ENCODE measurements at regions not wholly inside any gene's neighbourhood (a gene's known extent, or its start where the extent isn't known, plus 50 kb on each side); places are given as distances from the start of the nearest gene placed in this dataset.

- Histone ChIP-seq H2AFZ (ENCODE audit: low read depth, low read length) (no peak overlapping the region), H3K27ac (ENCODE audit: low read length) (no peak overlapping the region), H3K4me3 (ENCODE audit: low read depth in 1 of 2, low read length in 2 of 2) (no peak overlapping the region), H3K36me3 (ENCODE audit: insufficient read depth, low read length) (no peaks in the 10 kb centered on the region), H3K9ac (ENCODE audit: low read depth, low read length) (no peak overlapping the region), H3K27me3 (ENCODE audit: insufficient read depth, low read length, poor library complexity) (no peaks in the 10 kb centered on the region), H3K79me2 (ENCODE audit: insufficient read depth, low read length) (no peaks in the 10 kb centered on the region), H3K9me3 (ENCODE audit: insufficient read depth, low read length, severe bottlenecking) (no peaks in the 10 kb centered on the region), H3K4me1 (ENCODE audit: insufficient read depth, low read length) (no peaks in the 10 kb centered on the region), H4K20me1 (ENCODE audit: insufficient read depth, low read length) (no peaks in the 10 kb centered on the region), H3K4me2 (ENCODE audit: insufficient read depth, low read length) (no peak overlapping the region)
- no peak for DNase-seq
- TF ChIP-seq, protein P1, sequence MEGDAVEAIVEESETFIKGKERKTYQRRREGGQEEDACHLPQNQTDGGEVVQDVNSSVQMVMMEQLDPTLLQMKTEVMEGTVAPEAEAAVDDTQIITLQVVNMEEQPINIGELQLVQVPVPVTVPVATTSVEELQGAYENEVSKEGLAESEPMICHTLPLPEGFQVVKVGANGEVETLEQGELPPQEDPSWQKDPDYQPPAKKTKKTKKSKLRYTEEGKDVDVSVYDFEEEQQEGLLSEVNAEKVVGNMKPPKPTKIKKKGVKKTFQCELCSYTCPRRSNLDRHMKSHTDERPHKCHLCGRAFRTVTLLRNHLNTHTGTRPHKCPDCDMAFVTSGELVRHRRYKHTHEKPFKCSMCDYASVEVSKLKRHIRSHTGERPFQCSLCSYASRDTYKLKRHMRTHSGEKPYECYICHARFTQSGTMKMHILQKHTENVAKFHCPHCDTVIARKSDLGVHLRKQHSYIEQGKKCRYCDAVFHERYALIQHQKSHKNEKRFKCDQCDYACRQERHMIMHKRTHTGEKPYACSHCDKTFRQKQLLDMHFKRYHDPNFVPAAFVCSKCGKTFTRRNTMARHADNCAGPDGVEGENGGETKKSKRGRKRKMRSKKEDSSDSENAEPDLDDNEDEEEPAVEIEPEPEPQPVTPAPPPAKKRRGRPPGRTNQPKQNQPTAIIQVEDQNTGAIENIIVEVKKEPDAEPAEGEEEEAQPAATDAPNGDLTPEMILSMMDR (IDR thresholded peaks at IDR 0.05; ENCODE audit: borderline replicate concordance, extremely low read depth, low read length, poor library complexity, severe bottlenecking), result no peak
- TF ChIP-seq EZH2 (IDR thresholded peaks at IDR 0.05; ENCODE audit: borderline replicate concordance, low read depth, low read length, severe bottlenecking), result no peak
- ATAC-seq (ENCODE audit: insufficient read depth, low read depth), result no peak
These were observed 322.8 kb upstream of the GRM3 start for GRCh38 chr7:86320889-86321288.

GRCh38 chr7:86320341-86320740, 323.4 kb upstream of the GRM3 start:
- no peak for DNase-seq
- H3K36me3 ChIP-seq (ENCODE audit: insufficient read depth, low read length), result no peaks in the 10 kb centered on the region
- H3K4me2 ChIP-seq (ENCODE audit: insufficient read depth, low read length), result no peak overlapping the region
- no peaks in the 10 kb centered on the region for H3K9me3 ChIP-seq (ENCODE audit: insufficient read depth, low read length, severe bottlenecking)
- H3K79me2 ChIP-seq (ENCODE audit: insufficient read depth, low read length), result no peaks in the 10 kb centered on the region
- no peak for ATAC-seq (ENCODE audit: insufficient read depth, low read depth)
- no peak overlapping the region for H3K4me3 ChIP-seq (ENCODE audit: low read depth in 1 of 2, low read length in 2 of 2)
- no peaks in the 10 kb centered on the region for H4K20me1 ChIP-seq (ENCODE audit: insufficient read depth, low read length)
- H3K27ac ChIP-seq (ENCODE audit: low read length), result no peak overlapping the region
- no peaks in the 10 kb centered on the region for H3K27me3 ChIP-seq (ENCODE audit: insufficient read depth, low read length, poor library complexity)
- no peak for TF ChIP-seq EZH2 (IDR thresholded peaks at IDR 0.05; ENCODE audit: borderline replicate concordance, low read depth, low read length, severe bottlenecking)
- TF ChIP-seq, protein P1 (IDR thresholded peaks at IDR 0.05; ENCODE audit: borderline replicate concordance, extremely low read depth, low read length, poor library complexity, severe bottlenecking), result no peak
- H2AFZ ChIP-seq (ENCODE audit: low read depth, low read length), result no peak overlapping the region
- H3K9ac ChIP-seq (ENCODE audit: low read depth, low read length), result no peak overlapping the region
- H3K4me1 ChIP-seq (ENCODE audit: insufficient read depth, low read length), result no peaks in the 10 kb centered on the region

DNA sequence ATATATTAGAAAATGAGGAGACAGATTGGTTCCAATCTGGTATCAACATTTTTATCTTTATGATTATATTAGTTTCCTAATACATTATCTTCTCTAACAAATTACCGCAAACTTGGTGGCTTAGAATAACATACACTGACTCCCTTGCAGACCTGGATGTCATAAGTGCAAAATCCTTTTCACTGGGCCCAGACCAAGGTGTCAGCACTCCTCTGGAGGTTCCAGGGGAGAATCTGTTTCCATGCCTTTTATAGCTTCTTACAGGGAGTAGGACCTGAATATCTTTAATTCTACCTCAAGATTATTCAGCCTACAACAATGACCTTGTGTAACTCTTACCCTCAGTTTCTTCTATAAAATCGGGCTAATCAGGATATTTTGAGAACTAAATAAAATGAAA, 329.9 kb upstream of the GRM3 start:
- no peaks in the 10 kb centered on the region for H3K79me2 ChIP-seq (ENCODE audit: insufficient read depth, low read length)
- H3K9ac ChIP-seq (ENCODE audit: low read depth, low read length), result no peak overlapping the region
- TF ChIP-seq, protein P1 (IDR thresholded peaks at IDR 0.05; ENCODE audit: borderline replicate concordance, extremely low read depth, low read length, poor library complexity, severe bottlenecking), result no peak
- no peak for TF ChIP-seq EZH2 (IDR thresholded peaks at IDR 0.05; ENCODE audit: borderline replicate concordance, low read depth, low read length, severe bottlenecking)
- H3K9me3 ChIP-seq (ENCODE audit: insufficient read depth, low read length, severe bottlenecking), result no peaks in the 10 kb centered on the region
- no peaks in the 10 kb centered on the region for H4K20me1 ChIP-seq (ENCODE audit: insufficient read depth, low read length)
- ATAC-seq (ENCODE audit: insufficient read depth, low read depth) (no peak), DNase-seq (no peak)
- no peak overlapping the region for H3K4me3 ChIP-seq (ENCODE audit: low read depth in 1 of 2, low read length in 2 of 2)
- H3K27ac ChIP-seq (ENCODE audit: low read length), result no peak overlapping the region
- H3K4me2 ChIP-seq (ENCODE audit: insufficient read depth, low read length), result no peak overlapping the region
- no peak overlapping the region for H2AFZ ChIP-seq (ENCODE audit: low read depth, low read length)
- H3K4me1 ChIP-seq (ENCODE audit: insufficient read depth, low read length), result no peaks in the 10 kb centered on the region
- no peaks in the 10 kb centered on the region for H3K27me3 ChIP-seq (ENCODE audit: insufficient read depth, low read length, poor library complexity)
- H3K36me3 ChIP-seq (ENCODE audit: insufficient read depth, low read length), result no peaks in the 10 kb centered on the region

- Histone ChIP-seq H3K36me3 (ENCODE audit: insufficient read depth, low read length) (no peaks in the 10 kb centered on the region), H3K4me2 (ENCODE audit: insufficient read depth, low read length) (no peak overlapping the region), H3K4me1 (ENCODE audit: insufficient read depth, low read length) (no peaks in the 10 kb centered on the region), H3K9ac (ENCODE audit: low read depth, low read length) (no peak overlapping the region), H4K20me1 (ENCODE audit: insufficient read depth, low read length) (no peaks in the 10 kb centered on the region), H3K4me3 (ENCODE audit: low read depth in 1 of 2, low read length in 2 of 2) (no peak overlapping the region), H3K79me2 (ENCODE audit: insufficient read depth, low read length) (no peaks in the 10 kb centered on the region), H3K27ac (ENCODE audit: low read length) (no peak overlapping the region), H3K27me3 (ENCODE audit: insufficient read depth, low read length, poor library complexity) (no peaks in the 10 kb centered on the region), H3K9me3 (ENCODE audit: insufficient read depth, low read length, severe bottlenecking) (no peaks in the 10 kb centered on the region), H2AFZ (ENCODE audit: low read depth, low read length) (no peak overlapping the region)
- no peak for DNase-seq
- TF ChIP-seq, protein P1 (IDR thresholded peaks at IDR 0.05; ENCODE audit: borderline replicate concordance, extremely low read depth, low read length, poor library complexity, severe bottlenecking), result no peak
- no peak for TF ChIP-seq EZH2 (IDR thresholded peaks at IDR 0.05; ENCODE audit: borderline replicate concordance, low read depth, low read length, severe bottlenecking)
- ATAC-seq (ENCODE audit: insufficient read depth, low read depth), result no peak
These were observed 342.4 kb upstream of the GRM3 start for GRCh38 chr7:86301301-86301700.
